GM21390 (cell line): ENCODE measurements at regions not wholly inside any gene's neighbourhood (a gene's known extent, or its start where the extent isn't known, plus 50 kb on each side); places are given as distances from the start of the nearest gene placed in this dataset.
"Not testable (repeated sequence)": the region's sequence is repeated elsewhere in the genome, so short reads cannot be mapped to it uniquely, and the experiment has no call there.

Experiments used
- ATAC-seq: cut with Tn5 transposase; IDR thresholded peaks from one replicate; pipeline ENCODE4 v1.9.1; 2021; ENCODE audit not compliant: unreplicated experiment

GRCh38 chr9:129547063-129547462 is 73.8 kb downstream of the C9orf50 start:
- ATAC-seq = no peak

GRCh38 chr9:129545876-129546275 is 75.0 kb downstream of the C9orf50 start:
- not testable (repeated sequence) for ATAC-seq

- ATAC-seq = no peak
Measured at GRCh38 chr9:129544761-129545160, 76.1 kb downstream of the C9orf50 start.

GRCh38 chr9:129542741-129543140 is 78.2 kb downstream of the C9orf50 start:
- no peak for ATAC-seq

GRCh38 chr9:129541270-129541669 is 79.6 kb downstream of the C9orf50 start:
- no peak for ATAC-seq

- ATAC-seq = no peak
Measured at GRCh38 chr9:129539446-129539845, 81.5 kb downstream of the C9orf50 start.

- not testable (repeated sequence) for ATAC-seq
Measured at GRCh38 chr9:129531860-129532402, 89.0 kb downstream of the C9orf50 start.

GRCh38 chr9:129527955-129528354 is 92.9 kb downstream of the C9orf50 start:
- ATAC-seq = not testable (repeated sequence)

GRCh38 chr9:129525656-129526196 is 95.2 kb downstream of the C9orf50 start:
- ATAC-seq = no peak

- no peak for ATAC-seq
Measured at GRCh38 chr9:129524582-129525270, 96.2 kb downstream of the C9orf50 start.

GRCh38 chr9:129523943-129524581 is 96.8 kb downstream of the C9orf50 start:
- ATAC-seq = no peak

GRCh38 chr9:129522351-129522750 is 98.5 kb downstream of the C9orf50 start:
- ATAC-seq = no peak

GRCh38 chr9:129520082-129520481 is 100.8 kb downstream of the C9orf50 start:
- no peak for ATAC-seq

- no peak for ATAC-seq
Measured at GRCh38 chr9:129518074-129518473, 102.8 kb downstream of the C9orf50 start.

- no peak for ATAC-seq
Measured at GRCh38 chr9:129517006-129517405, 103.9 kb downstream of the C9orf50 start.

- ATAC-seq = no peak
Measured at GRCh38 chr9:129514891-129515290, 106.0 kb downstream of the C9orf50 start.

- no peak for ATAC-seq
Measured at GRCh38 chr9:129514497-129514867, 106.4 kb downstream of the C9orf50 start.

- no peak for ATAC-seq
Measured at GRCh38 chr9:129513856-129514496, 106.9 kb downstream of the C9orf50 start.

GRCh38 chr9:129513282-129513681 is 107.6 kb downstream of the C9orf50 start:
- ATAC-seq = no peak

GRCh38 chr9:129511285-129511900 is 109.5 kb downstream of the C9orf50 start:
- no peak for ATAC-seq

- no peak for ATAC-seq
Measured at GRCh38 chr9:129509533-129509928, 111.4 kb downstream of the C9orf50 start.
